Liver (tissue), 8 donors: ENCODE measurements at regions not wholly inside any gene's neighbourhood (a gene's known extent, or its start where the extent isn't known, plus 50 kb on each side); places are given as distances from the start of the nearest gene placed in this dataset.

ENCODE experiments used
- DNase-seq: peaks from one replicate; pipeline ENCODE4 v3.0.0-alpha.2; 2017; ENCODE audit warnings: low spot score
- H3K27ac ChIP-seq, 2 donors: one replicate each; pipeline ENCODE4 v1.7.0; 2013; ENCODE audit warnings: inconsistent platforms in 2 of 2, low read length in 2 of 2, control low read depth in 1 of 2, low read depth in 1 of 2, mild to moderate bottlenecking in 1 of 2
- H3K27me3 ChIP-seq, 4 donors: one replicate each; pipeline versions ENCODE4 v1.6.1 to v1.7.0; 2013; ENCODE audit warnings: low read length in 3 of 4, inconsistent platforms in 1 of 4, mild to moderate bottlenecking in 1 of 4, moderate library complexity in 1 of 4; ENCODE audit not compliant: control insufficient read depth in 4 of 4, insufficient read depth in 4 of 4
- H3K36me3 ChIP-seq, 4 donors: one replicate each; pipeline versions ENCODE4 v1.6.1 to v1.7.0; 2013; ENCODE audit warnings: low read length in 3 of 4, mild to moderate bottlenecking in 3 of 4, low read depth in 1 of 4, moderate library complexity in 1 of 4; ENCODE audit not compliant: control insufficient read depth in 4 of 4, insufficient read depth in 3 of 4
- H3K4me1 ChIP-seq, 4 donors: one replicate each; pipeline versions ENCODE4 v1.6.1 to v1.7.0; 2013; ENCODE audit warnings: low read length in 3 of 4, mild to moderate bottlenecking in 3 of 4, moderate library complexity in 1 of 4; ENCODE audit not compliant: control insufficient read depth in 4 of 4, insufficient read depth in 4 of 4
- H3K4me3 ChIP-seq, 3 donors: one replicate each; pipeline versions ENCODE4 v1.6.1 to v1.7.0; 2013; ENCODE audit warnings: low read length in 3 of 3, control low read depth in 1 of 3, low read depth in 1 of 3, mild to moderate bottlenecking in 1 of 3
- H3K9ac ChIP-seq, 2 donors: one replicate each; pipeline ENCODE4 v1.7.0; 2013; ENCODE audit warnings: low read length in 2 of 2, mild to moderate bottlenecking in 2 of 2, moderate library complexity in 2 of 2, control low read depth in 1 of 2, low read depth in 1 of 2
- H3K9me3 ChIP-seq, 4 donors: one replicate each; pipeline versions ENCODE4 v1.6.1 to v1.7.0; 2013; ENCODE audit warnings: low read length in 3 of 4; ENCODE audit not compliant: control insufficient read depth in 4 of 4
- FOXA1 ChIP-seq: IDR thresholded peaks from 2 replicates; pipeline ENCODE4 v1.6.1; 2016; ENCODE audit warnings: antibody characterized with exemption
- HNF4G ChIP-seq: IDR thresholded peaks from 2 replicates; pipeline ENCODE4 v1.6.1; 2016; ENCODE audit warnings: antibody characterized with exemption
- JUND ChIP-seq, 2 donors: IDR thresholded peaks; 2 replicates each; pipeline ENCODE4 v1.6.1; 2016; ENCODE audit warnings: antibody characterized with exemption in 2 of 2
- RAD21 ChIP-seq, 2 donors: IDR thresholded peaks; 2 replicates each; pipeline ENCODE4 v1.6.1; 2016; ENCODE audit warnings: antibody characterized with exemption in 2 of 2, mild to moderate bottlenecking in 2 of 2
- RXRA ChIP-seq, 2 donors: IDR thresholded peaks; 2 replicates each; pipeline ENCODE4 v1.6.1; 2017 to 2018; ENCODE audit warnings: antibody characterized with exemption in 2 of 2, mild to moderate bottlenecking in 1 of 2
- TAF1 ChIP-seq: conservative IDR thresholded peaks from 2 replicates; pipeline ENCODE4 v1.6.1; 2016; ENCODE audit warnings: antibody characterized with exemption, mild to moderate bottlenecking
- WGBS: extraction: QIAGEN DNeasy Blood & Tissue Kit; methylation state at CpG from one replicate; pipeline ENCODE4 v1.1.7; 2013; 5-methylcytosine and 5-hydroxymethylcytosine counted together
- TF ChIP-seq, protein P1 (sequence below): fragments of 150-350 bp; IDR thresholded peaks from 2 replicates; pipeline ENCODE4 v1.5.1; 2017; ENCODE audit warnings: improper control_type of control experiment, low read depth, low read length; ENCODE audit not compliant: missing input control
- TF ChIP-seq, protein P2 (sequence below): IDR thresholded peaks from 2 replicates; pipeline ENCODE4 v1.6.1; 2016; ENCODE audit warnings: antibody characterized with exemption
- TF ChIP-seq, protein P3 (sequence below): IDR thresholded peaks from 2 replicates; pipeline ENCODE4 v1.6.1; 2016; ENCODE audit warnings: antibody characterized with exemption, mild to moderate bottlenecking
- donor health status: healthy.
- donor health status: healthy.
- donor health status: healthy.
- donor health status: healthy.
- donor health status: healthy.

DNA sequence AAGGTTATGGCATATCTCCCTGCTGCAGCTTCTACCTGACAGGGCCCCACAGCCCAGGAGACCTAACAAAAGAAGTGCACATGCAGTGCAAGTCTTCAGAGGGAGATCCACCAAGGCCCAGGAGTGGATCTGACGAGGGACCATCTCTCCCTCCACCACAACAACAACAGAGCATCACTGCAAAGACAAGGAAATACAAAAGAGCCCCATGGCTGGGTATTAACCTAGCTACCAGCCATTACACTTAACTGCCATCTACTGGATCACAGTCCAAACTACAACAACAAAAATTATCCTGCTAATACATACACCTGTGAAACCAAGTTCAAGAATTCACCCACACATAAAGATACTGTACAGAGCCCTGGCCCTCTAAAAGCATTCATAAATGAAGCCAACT, 280.2 kb upstream of the SLC7A11 start:
- Histone ChIP-seq H3K9ac (no peak overlapping the region), H3K4me3 (no peak overlapping the region), H3K27me3 (no peaks in the 10 kb centered on the region), H3K27ac (no peak overlapping the region), H3K36me3 (no peaks in the 10 kb centered on the region), H3K9me3 (no peaks in the 10 kb centered on the region), H3K4me1 (no peaks in the 10 kb centered on the region)
- TF ChIP-seq FOXA1 (no peak), RAD21 (IDR thresholded peaks at IDR 0.05) (peak; percentile 60 to 77)
- TF ChIP-seq, protein P1, sequence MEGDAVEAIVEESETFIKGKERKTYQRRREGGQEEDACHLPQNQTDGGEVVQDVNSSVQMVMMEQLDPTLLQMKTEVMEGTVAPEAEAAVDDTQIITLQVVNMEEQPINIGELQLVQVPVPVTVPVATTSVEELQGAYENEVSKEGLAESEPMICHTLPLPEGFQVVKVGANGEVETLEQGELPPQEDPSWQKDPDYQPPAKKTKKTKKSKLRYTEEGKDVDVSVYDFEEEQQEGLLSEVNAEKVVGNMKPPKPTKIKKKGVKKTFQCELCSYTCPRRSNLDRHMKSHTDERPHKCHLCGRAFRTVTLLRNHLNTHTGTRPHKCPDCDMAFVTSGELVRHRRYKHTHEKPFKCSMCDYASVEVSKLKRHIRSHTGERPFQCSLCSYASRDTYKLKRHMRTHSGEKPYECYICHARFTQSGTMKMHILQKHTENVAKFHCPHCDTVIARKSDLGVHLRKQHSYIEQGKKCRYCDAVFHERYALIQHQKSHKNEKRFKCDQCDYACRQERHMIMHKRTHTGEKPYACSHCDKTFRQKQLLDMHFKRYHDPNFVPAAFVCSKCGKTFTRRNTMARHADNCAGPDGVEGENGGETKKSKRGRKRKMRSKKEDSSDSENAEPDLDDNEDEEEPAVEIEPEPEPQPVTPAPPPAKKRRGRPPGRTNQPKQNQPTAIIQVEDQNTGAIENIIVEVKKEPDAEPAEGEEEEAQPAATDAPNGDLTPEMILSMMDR: peak; percentile 22
- whole genome bisulfite sequencing: 54% methylated on average over 1 of the region's 1 CpG
- no peak for DNase-seq

DNA sequence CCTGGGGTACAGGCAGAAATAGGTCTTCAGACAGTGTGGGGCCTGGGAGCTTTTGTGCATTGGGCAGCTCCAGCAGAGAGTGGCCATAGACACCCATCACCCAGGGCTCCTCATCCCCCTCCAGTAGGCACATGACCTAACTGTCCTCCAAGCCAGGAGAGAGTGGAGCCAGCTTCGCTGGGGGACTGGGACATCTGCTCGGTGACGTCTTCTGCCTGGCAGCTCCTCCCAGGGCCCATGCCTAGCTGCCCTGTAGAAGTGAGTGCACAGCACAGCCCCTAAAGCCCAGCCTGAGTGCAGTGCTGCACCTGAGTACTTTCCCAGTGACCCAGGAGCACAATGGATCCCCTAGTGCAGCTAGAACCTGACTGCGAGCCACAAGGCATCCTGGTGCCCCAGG, 279.7 kb upstream of the SLC7A11 start:
- H3K27me3 ChIP-seq: no peaks in the 10 kb centered on the region
- TF ChIP-seq, protein P2, sequence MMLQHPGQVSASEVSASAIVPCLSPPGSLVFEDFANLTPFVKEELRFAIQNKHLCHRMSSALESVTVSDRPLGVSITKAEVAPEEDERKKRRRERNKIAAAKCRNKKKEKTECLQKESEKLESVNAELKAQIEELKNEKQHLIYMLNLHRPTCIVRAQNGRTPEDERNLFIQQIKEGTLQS: no peak
- no peak for TF ChIP-seq RAD21 (IDR thresholded peaks at IDR 0.05)
- no peak overlapping the region for H3K27ac ChIP-seq
- no peaks in the 10 kb centered on the region for H3K9me3 ChIP-seq
- H3K4me3 ChIP-seq: no peak overlapping the region
- no peak overlapping the region for H3K9ac ChIP-seq
- H3K4me1 ChIP-seq: no peaks in the 10 kb centered on the region
- 72% methylated on average over 4 of the region's 4 CpGs for WGBS
- DNase-seq: no peak
- H3K36me3 ChIP-seq: no peaks in the 10 kb centered on the region

DNA sequence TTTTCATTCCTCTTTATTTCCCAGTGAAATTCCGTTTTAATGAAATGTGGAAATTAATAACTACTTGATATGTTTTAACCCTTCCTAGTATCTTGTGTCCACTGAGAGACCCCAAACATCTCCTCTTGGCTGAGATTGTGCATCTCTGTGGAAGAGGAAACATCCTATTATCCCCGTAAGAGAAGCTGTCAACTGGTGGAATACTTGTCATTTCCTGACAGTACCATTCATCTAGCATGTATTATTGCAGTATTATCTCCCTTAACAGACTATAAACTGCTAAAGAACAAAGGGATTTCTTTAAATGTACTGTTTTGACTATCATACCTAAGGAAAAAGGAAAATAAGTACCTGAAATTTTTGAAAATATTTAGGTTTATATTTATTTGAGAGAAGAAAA, 277.3 kb upstream of the SLC7A11 start:
- H3K4me3 ChIP-seq: no peak overlapping the region
- no peaks in the 10 kb centered on the region for H3K9me3 ChIP-seq
- H3K9ac ChIP-seq: no peak overlapping the region
- no peak for DNase-seq
- TF ChIP-seq RXRA (IDR thresholded peaks at IDR 0.05): no peak
- TF ChIP-seq RAD21 (IDR thresholded peaks at IDR 0.05): no peak
- TF ChIP-seq TAF1: no peak
- TF ChIP-seq, protein P2: no peak
- H3K27ac ChIP-seq: no peak overlapping the region
- H3K27me3 ChIP-seq: no peaks in the 10 kb centered on the region
- no peaks in the 10 kb centered on the region for H3K4me1 ChIP-seq
- 27% methylated on average over 2 of the region's 2 CpGs for WGBS
- no peaks in the 10 kb centered on the region for H3K36me3 ChIP-seq

DNA sequence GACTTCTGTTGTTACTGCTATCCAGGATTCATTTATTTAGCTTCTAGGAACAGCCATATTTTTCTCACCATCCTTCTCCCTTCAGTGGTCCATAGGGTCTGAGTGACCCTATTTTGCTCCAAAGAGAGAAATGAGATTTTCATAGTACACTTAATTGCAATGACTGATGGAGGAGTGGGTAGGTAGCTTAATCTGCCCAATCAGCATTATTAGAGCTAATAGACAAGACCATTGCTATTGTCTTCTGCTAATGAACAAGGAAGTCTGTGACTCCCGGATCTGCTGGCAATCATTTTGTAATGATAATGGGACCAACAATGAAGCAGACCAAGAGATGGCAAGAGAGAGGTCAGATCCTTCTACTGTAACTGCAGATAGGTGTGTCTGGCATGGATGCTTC, 271.4 kb upstream of the SLC7A11 start:
- no peaks in the 10 kb centered on the region for H3K27me3 ChIP-seq
- no peaks in the 10 kb centered on the region for H3K9me3 ChIP-seq
- TF ChIP-seq, protein P3, sequence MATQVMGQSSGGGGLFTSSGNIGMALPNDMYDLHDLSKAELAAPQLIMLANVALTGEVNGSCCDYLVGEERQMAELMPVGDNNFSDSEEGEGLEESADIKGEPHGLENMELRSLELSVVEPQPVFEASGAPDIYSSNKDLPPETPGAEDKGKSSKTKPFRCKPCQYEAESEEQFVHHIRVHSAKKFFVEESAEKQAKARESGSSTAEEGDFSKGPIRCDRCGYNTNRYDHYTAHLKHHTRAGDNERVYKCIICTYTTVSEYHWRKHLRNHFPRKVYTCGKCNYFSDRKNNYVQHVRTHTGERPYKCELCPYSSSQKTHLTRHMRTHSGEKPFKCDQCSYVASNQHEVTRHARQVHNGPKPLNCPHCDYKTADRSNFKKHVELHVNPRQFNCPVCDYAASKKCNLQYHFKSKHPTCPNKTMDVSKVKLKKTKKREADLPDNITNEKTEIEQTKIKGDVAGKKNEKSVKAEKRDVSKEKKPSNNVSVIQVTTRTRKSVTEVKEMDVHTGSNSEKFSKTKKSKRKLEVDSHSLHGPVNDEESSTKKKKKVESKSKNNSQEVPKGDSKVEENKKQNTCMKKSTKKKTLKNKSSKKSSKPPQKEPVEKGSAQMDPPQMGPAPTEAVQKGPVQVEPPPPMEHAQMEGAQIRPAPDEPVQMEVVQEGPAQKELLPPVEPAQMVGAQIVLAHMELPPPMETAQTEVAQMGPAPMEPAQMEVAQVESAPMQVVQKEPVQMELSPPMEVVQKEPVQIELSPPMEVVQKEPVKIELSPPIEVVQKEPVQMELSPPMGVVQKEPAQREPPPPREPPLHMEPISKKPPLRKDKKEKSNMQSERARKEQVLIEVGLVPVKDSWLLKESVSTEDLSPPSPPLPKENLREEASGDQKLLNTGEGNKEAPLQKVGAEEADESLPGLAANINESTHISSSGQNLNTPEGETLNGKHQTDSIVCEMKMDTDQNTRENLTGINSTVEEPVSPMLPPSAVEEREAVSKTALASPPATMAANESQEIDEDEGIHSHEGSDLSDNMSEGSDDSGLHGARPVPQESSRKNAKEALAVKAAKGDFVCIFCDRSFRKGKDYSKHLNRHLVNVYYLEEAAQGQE: no peak
- TF ChIP-seq JUND (IDR thresholded peaks at IDR 0.05): no peak
- TF ChIP-seq HNF4G: no peak
- TF ChIP-seq TAF1: no peak
- H3K4me1 ChIP-seq: no peaks in the 10 kb centered on the region
- DNase-seq: no peak
- no peak overlapping the region for H3K9ac ChIP-seq
- 76% methylated on average over 1 of the region's 1 CpG for WGBS
- no peaks in the 10 kb centered on the region for H3K36me3 ChIP-seq
- H3K27ac ChIP-seq: no peak overlapping the region
- no peak overlapping the region for H3K4me3 ChIP-seq
